Esophagus squamous epithelium (tissue), 4 donors: ENCODE measurements at regions not wholly inside any gene's neighbourhood (a gene's known extent, or its start where the extent isn't known, plus 50 kb on each side); places are given as distances from the start of the nearest gene placed in this dataset.

ENCODE experiments used
- POLR2A ChIP-seq, 4 donors: fragments of 450-650 bp; IDR thresholded peaks; one replicate each; pipeline ENCODE4 v1.6.1; 2017; ENCODE audit warnings: antibody characterized with exemption in 4 of 4, mild to moderate bottlenecking in 4 of 4, moderate library complexity in 3 of 4
- TF ChIP-seq, protein P1 (sequence below), 6 experiments: fragments of 450-650 bp in 4 of 6; fragments of 200-600 bp in 2 of 6; sonication (generic) in 2 of 6; IDR thresholded peaks; one replicate each; pipeline ENCODE4 v1.5.1; 2016 to 2019; ENCODE audit warnings: antibody characterized with exemption in 6 of 6, mild to moderate bottlenecking in 4 of 6, moderate library complexity in 4 of 6

DNA sequence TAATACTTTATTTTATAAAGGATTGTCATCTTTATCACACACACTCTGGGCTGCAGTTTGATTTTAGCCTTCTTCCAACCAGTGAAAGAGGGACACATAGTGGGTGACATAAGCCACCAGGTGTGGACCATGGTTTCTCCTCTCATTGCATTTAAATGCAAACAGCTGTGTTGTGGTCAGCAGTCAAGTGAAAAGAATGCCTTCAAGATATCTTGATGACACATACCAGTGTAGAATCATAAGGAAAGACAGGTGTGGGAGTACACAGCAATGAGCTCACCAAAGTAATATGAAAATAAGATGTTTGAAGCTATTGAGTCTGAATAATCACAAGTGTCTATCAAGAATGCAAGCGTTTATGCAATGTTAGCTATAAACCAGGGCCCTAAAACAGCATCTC is 580.0 kb downstream of the XPNPEP1 start:
- TF ChIP-seq POLR2A (IDR thresholded peaks at IDR 0.05): no peak
- TF ChIP-seq, protein P1, sequence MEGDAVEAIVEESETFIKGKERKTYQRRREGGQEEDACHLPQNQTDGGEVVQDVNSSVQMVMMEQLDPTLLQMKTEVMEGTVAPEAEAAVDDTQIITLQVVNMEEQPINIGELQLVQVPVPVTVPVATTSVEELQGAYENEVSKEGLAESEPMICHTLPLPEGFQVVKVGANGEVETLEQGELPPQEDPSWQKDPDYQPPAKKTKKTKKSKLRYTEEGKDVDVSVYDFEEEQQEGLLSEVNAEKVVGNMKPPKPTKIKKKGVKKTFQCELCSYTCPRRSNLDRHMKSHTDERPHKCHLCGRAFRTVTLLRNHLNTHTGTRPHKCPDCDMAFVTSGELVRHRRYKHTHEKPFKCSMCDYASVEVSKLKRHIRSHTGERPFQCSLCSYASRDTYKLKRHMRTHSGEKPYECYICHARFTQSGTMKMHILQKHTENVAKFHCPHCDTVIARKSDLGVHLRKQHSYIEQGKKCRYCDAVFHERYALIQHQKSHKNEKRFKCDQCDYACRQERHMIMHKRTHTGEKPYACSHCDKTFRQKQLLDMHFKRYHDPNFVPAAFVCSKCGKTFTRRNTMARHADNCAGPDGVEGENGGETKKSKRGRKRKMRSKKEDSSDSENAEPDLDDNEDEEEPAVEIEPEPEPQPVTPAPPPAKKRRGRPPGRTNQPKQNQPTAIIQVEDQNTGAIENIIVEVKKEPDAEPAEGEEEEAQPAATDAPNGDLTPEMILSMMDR (IDR thresholded peaks at IDR 0.05): no peak
